ENCODE measurements at regions not wholly inside any gene's neighbourhood (a gene's known extent, or its start where the extent isn't known, plus 50 kb on each side); places are given as distances from the start of the nearest gene placed in this dataset.

- no peak for DNase-seq
Observed at GRCh38 chr10:131746241-131746711, 154.5 kb upstream of the PPP2R2D start.

- no peak for DNase-seq
Observed at GRCh38 chr10:131746785-131747184, 154.0 kb upstream of the PPP2R2D start.

- no peak for DNase-seq
Observed at GRCh38 chr10:131747251-131747650, 153.6 kb upstream of the PPP2R2D start.

- no peak for DNase-seq
Observed at GRCh38 chr10:131747791-131748190, 153.0 kb upstream of the PPP2R2D start.

- no peak for DNase-seq
Observed at GRCh38 chr10:131748191-131748590, 152.6 kb upstream of the PPP2R2D start.

GRCh38 chr10:131748831-131749766 is 151.7 kb upstream of the PPP2R2D start:
- DNase-seq: no peak

- no peak for DNase-seq
Observed at GRCh38 chr10:131749767-131750142, 151.1 kb upstream of the PPP2R2D start.

- no peak for DNase-seq
Observed at GRCh38 chr10:131750171-131750895, 150.5 kb upstream of the PPP2R2D start.

GRCh38 chr10:131750973-131751826 is 149.6 kb upstream of the PPP2R2D start:
- no peak for DNase-seq

- no peak for DNase-seq
Observed at GRCh38 chr10:131751827-131752775, 148.7 kb upstream of the PPP2R2D start.

- no peak for DNase-seq
Observed at GRCh38 chr10:131753336-131753735, 147.5 kb upstream of the PPP2R2D start.

GRCh38 chr10:131755200-131755599 is 145.6 kb upstream of the PPP2R2D start:
- DNase-seq: no peak

- DNase-seq: no peak
Observed at GRCh38 chr10:131757285-131758058, 143.3 kb upstream of the PPP2R2D start.

- no peak for DNase-seq
Observed at GRCh38 chr10:131758062-131758938, 142.5 kb upstream of the PPP2R2D start.

- DNase-seq: no peak
Observed at GRCh38 chr10:131758939-131759301, 141.9 kb upstream of the PPP2R2D start.

GRCh38 chr10:131759347-131759746 is 141.5 kb upstream of the PPP2R2D start:
- no peak for DNase-seq

- no peak for DNase-seq
Observed at GRCh38 chr10:131760416-131761166, 140.2 kb upstream of the PPP2R2D start.

Data from nucleus accumbens (tissue), 56 donors.